Gastrocnemius medialis (tissue), 4 donors: ENCODE measurements at regions not wholly inside any gene's neighbourhood (a gene's known extent, or its start where the extent isn't known, plus 50 kb on each side); places are given as distances from the start of the nearest gene placed in this dataset.

ENCODE experiments used
- POLR2A ChIP-seq, 2 donors: fragments of 450-650 bp; IDR thresholded peaks; one replicate each; pipeline ENCODE4 v1.6.1; 2017; ENCODE audit warnings: antibody characterized with exemption in 2 of 2, mild to moderate bottlenecking in 2 of 2, moderate library complexity in 2 of 2
- TF ChIP-seq, protein P1 (sequence below), 5 experiments: fragments of 450-650 bp in 3 of 5; fragments of 200-600 bp in 2 of 5; sonication (generic) in 2 of 5; IDR thresholded peaks in 4 of 5; conservative IDR thresholded peaks in 1 of 5; 1 replicate in 4 of 5; 2 replicates in 1 of 5; pipeline ENCODE4 v1.5.1; 2016 to 2019; ENCODE audit warnings: antibody characterized with exemption in 5 of 5, mild to moderate bottlenecking in 3 of 5, moderate library complexity in 3 of 5

GRCh38 chr5:88060194-88060593 is 208.5 kb downstream of the TMEM161B start:
- TF ChIP-seq POLR2A (IDR thresholded peaks at IDR 0.05): no peak
- TF ChIP-seq, protein P1, sequence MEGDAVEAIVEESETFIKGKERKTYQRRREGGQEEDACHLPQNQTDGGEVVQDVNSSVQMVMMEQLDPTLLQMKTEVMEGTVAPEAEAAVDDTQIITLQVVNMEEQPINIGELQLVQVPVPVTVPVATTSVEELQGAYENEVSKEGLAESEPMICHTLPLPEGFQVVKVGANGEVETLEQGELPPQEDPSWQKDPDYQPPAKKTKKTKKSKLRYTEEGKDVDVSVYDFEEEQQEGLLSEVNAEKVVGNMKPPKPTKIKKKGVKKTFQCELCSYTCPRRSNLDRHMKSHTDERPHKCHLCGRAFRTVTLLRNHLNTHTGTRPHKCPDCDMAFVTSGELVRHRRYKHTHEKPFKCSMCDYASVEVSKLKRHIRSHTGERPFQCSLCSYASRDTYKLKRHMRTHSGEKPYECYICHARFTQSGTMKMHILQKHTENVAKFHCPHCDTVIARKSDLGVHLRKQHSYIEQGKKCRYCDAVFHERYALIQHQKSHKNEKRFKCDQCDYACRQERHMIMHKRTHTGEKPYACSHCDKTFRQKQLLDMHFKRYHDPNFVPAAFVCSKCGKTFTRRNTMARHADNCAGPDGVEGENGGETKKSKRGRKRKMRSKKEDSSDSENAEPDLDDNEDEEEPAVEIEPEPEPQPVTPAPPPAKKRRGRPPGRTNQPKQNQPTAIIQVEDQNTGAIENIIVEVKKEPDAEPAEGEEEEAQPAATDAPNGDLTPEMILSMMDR (IDR thresholded peaks at IDR 0.05 in 4 of 5, conservative IDR thresholded peaks at IDR 0.05 in 1 of 5): no peak
